ENCODE measurements at regions not wholly inside any gene's neighbourhood (a gene's known extent, or its start where the extent isn't known, plus 50 kb on each side); places are given as distances from the start of the nearest gene placed in this dataset.

- Histone ChIP-seq H3K9me3 (replicated peaks; ENCODE audit: control insufficient read depth, insufficient read depth, low read length) (no peaks in the 10 kb centered on the region), H3K27ac (ENCODE audit: control insufficient read depth, insufficient read depth) (no peak overlapping the region), H3K79me2 (ENCODE audit: control insufficient read depth, insufficient read depth, low read length) (no peaks in the 10 kb centered on the region), H3K4me3 (no peak overlapping the region), H3K4me2 (ENCODE audit: control insufficient read depth, insufficient read depth) (no peak overlapping the region), H3K27me3 (replicated peaks in 1 of 2; ENCODE audit: control insufficient read depth in 2 of 2, insufficient read depth in 2 of 2, low read length in 1 of 2) (no peaks in the 10 kb centered on the region), H3K9ac (ENCODE audit: control insufficient read depth, insufficient read depth, low read length) (no peak overlapping the region), H3K36me3 (ENCODE audit: control insufficient read depth in 2 of 2, insufficient read depth in 2 of 2, low read length in 1 of 2) (no peaks in the 10 kb centered on the region), H3K4me1 (ENCODE audit: control insufficient read depth, insufficient read depth, low read length) (no peaks in the 10 kb centered on the region), H2AFZ (ENCODE audit: control insufficient read depth, low read depth, low read length) (no peak overlapping the region), H4K20me1 (ENCODE audit: control insufficient read depth, insufficient read depth) (no peaks in the 10 kb centered on the region)
- WGBS (ENCODE audit: insufficient coverage, insufficient replicate concordance, low lambda C conversion rate, missing lambda C conversion rate), result 50% methylated on average over 2 of the region's 2 CpGs
- intact Hi-C loops (cut with micrococcal nuclease; ENCODE audit: unreplicated experiment) (no loop called here), in situ Hi-C loops (cut with MboI) (no loop called here)
- SMC1A ChIA-PET (ENCODE audit: uncharacterized antibody, unreplicated experiment), result interaction anchor here (1.0 kb wide), 1 partner anchor 25 kb away, joined by 3 read pairs; no protein-coding TSS in a partner anchor
- DNase-seq (ENCODE audit: low read depth, low spot score), result no peak
- CTCF ChIA-PET, result no interaction called here
- no peak for FAIRE-seq
- RAD21 ChIA-PET (ENCODE audit: unreplicated experiment), result no interaction called here
- TF ChIP-seq RAD21 (IDR thresholded peaks at IDR 0.05; ENCODE audit: insufficient read depth, low read depth, low read length) (no peak), NFIC (IDR thresholded peaks at IDR 0.05; ENCODE audit: low read depth, low read length) (no peak), NFXL1 (IDR thresholded peaks at IDR 0.05; ENCODE audit: borderline replicate concordance) (no peak), FOXK2 (IDR thresholded peaks at IDR 0.05) (no peak), EP300 (IDR thresholded peaks at IDR 0.05; ENCODE audit: borderline replicate concordance in 1 of 2, control insufficient read depth in 1 of 2, low read depth in 2 of 2, low read length in 2 of 2) (no peak), CEBPB (IDR thresholded peaks at IDR 0.05; ENCODE audit: borderline replicate concordance in 1 of 2, low read depth in 2 of 2, low read length in 2 of 2) (no peak), IKZF1 (conservative IDR thresholded peaks at IDR 0.05) (no peak), BCLAF1 (IDR thresholded peaks at IDR 0.05) (no peak)
- POLR2A ChIA-PET, result no interaction called here
- no TSS peak for BruUV-seq (replicated peaks)
- ATAC-seq, result no peak
These were observed 623.5 kb downstream of the CDH11 start for GRCh38 chr16:64498363-64498762.
